ENCODE measurements at regions not wholly inside any gene's neighbourhood (a gene's known extent, or its start where the extent isn't known, plus 50 kb on each side); places are given as distances from the start of the nearest gene placed in this dataset.

- H3K4me1 ChIP-seq: no peaks in the 10 kb centered on the region
- no peak for DNase-seq
- TF ChIP-seq POLR2A (IDR thresholded peaks at IDR 0.05) (no peak), CTCF (IDR thresholded peaks at IDR 0.05) (no peak)
- no peak overlapping the region for H3K27ac ChIP-seq
- H3K36me3 ChIP-seq: no peaks in the 10 kb centered on the region
- intact Hi-C loops (cut with DNase I; ENCODE audit: low total_unique reads): no loop called here
- H3K9me3 ChIP-seq: no peaks in the 10 kb centered on the region
- no peaks in the 10 kb centered on the region for H3K27me3 ChIP-seq
- H3K4me3 ChIP-seq: no peak overlapping the region
These were observed 697.3 kb downstream of the TFAP2A start for GRCh38 chr6:9717568-9717967.

GRCh38 chr6:9711365-9711764, 703.5 kb downstream of the TFAP2A start:
- Histone ChIP-seq H3K27ac (no peak overlapping the region), H3K4me1 (no peaks in the 10 kb centered on the region), H3K4me3 (no peak overlapping the region), H3K27me3 (no peaks in the 10 kb centered on the region), H3K9me3 (no peaks in the 10 kb centered on the region), H3K36me3 (no peaks in the 10 kb centered on the region)
- no peak for DNase-seq
- intact Hi-C loops (cut with DNase I; ENCODE audit: low total_unique reads): no loop called here
- TF ChIP-seq CTCF (IDR thresholded peaks at IDR 0.05) (no peak), POLR2A (IDR thresholded peaks at IDR 0.05) (no peak)

GRCh38 chr6:9710574-9710973, 704.3 kb downstream of the TFAP2A start:
- intact Hi-C loops (cut with DNase I; ENCODE audit: low total_unique reads): no loop called here

GRCh38 chr6:9708600-9708999, 706.3 kb downstream of the TFAP2A start:
- Histone ChIP-seq H3K36me3 (no peaks in the 10 kb centered on the region), H3K27ac (no peak overlapping the region), H3K9me3 (no peaks in the 10 kb centered on the region), H3K27me3 (no peaks in the 10 kb centered on the region), H3K4me1 (no peaks in the 10 kb centered on the region), H3K4me3 (no peak overlapping the region)
- DNase-seq: no peak
- intact Hi-C loops (cut with DNase I; ENCODE audit: low total_unique reads): no loop called here
- TF ChIP-seq POLR2A (IDR thresholded peaks at IDR 0.05) (no peak), CTCF (IDR thresholded peaks at IDR 0.05) (no peak)

More at GRCh38 chr6:9710574-9710973, 704.3 kb downstream of the TFAP2A start:
- H3K27ac ChIP-seq: no peak overlapping the region
- no peaks in the 10 kb centered on the region for H3K9me3 ChIP-seq
- no peaks in the 10 kb centered on the region for H3K27me3 ChIP-seq
- no peak for TF ChIP-seq CTCF (IDR thresholded peaks at IDR 0.05)
- TF ChIP-seq POLR2A (IDR thresholded peaks at IDR 0.05): no peak
- H3K4me3 ChIP-seq: no peak overlapping the region
- DNase-seq: no peak
- no peaks in the 10 kb centered on the region for H3K4me1 ChIP-seq
- H3K36me3 ChIP-seq: no peaks in the 10 kb centered on the region

- Histone ChIP-seq H3K4me3 (no peak overlapping the region), H3K9me3 (no peaks in the 10 kb centered on the region), H3K36me3 (no peaks in the 10 kb centered on the region), H3K27ac (no peak overlapping the region), H3K27me3 (no peaks in the 10 kb centered on the region), H3K4me1 (no peaks in the 10 kb centered on the region)
- intact Hi-C loops (cut with DNase I; ENCODE audit: low total_unique reads): no loop called here
- no peak for DNase-seq
- no peak for TF ChIP-seq POLR2A (IDR thresholded peaks at IDR 0.05)
- TF ChIP-seq CTCF (IDR thresholded peaks at IDR 0.05): no peak
These were observed 709.9 kb downstream of the TFAP2A start for GRCh38 chr6:9704989-9705388.

Measured in uterus (tissue), 3 donors.